OCI-LY7 (cell line): ENCODE measurements at regions not wholly inside any gene's neighbourhood (a gene's known extent, or its start where the extent isn't known, plus 50 kb on each side); places are given as distances from the start of the nearest gene placed in this dataset.

Source experiments
- BruUV-seq: library from RNA; stranded (reverse); fragments of 400-500 nt; replicated peaks from 2 replicates; lab custom pipeline; 2021; lab: Mats Ljungman, UMichigan
- CTCF ChIA-PET: fragments of 300-600 bp; sonication (Branson Sonifier 250); formaldehyde crosslinking; loops from one replicate; lab custom pipeline; 2022; ENCODE audit warnings: antibody characterized with exemption; ENCODE audit not compliant: unreplicated experiment; lab: Charles Lee
- POLR2A ChIA-PET: fragments of 300-600 bp; sonication (Branson Sonifier 250); formaldehyde crosslinking; loops from one replicate; lab custom pipeline; 2022; ENCODE audit warnings: antibody characterized with exemption; lab: Charles Lee
- DNase-seq: peaks from one replicate; pipeline ENCODE4 v3.0.0-alpha.2; 2015; ENCODE audit warnings: low spot score
- H2AFZ ChIP-seq: fragments of 200-600 bp; sonication (generic), shearing (Covaris generic); 2 replicates; pipeline ENCODE4 v1.6.1; 2014; ENCODE audit warnings: mild to moderate bottlenecking, antibody characterized with exemption, low read length, moderate library complexity
- H3K27ac ChIP-seq: fragments of 200-600 bp; sonication (generic); 2 replicates; pipeline ENCODE4 v1.5.1; 2014; ENCODE audit warnings: mixed run types, low read depth, mild to moderate bottlenecking, moderate library complexity, low read length, inconsistent platforms; ENCODE audit not compliant: poor library complexity, severe bottlenecking
- H3K36me3 ChIP-seq: fragments of 200-600 bp; sonication (generic); 2 replicates; pipeline ENCODE4 v1.6.1; 2014; ENCODE audit warnings: mild to moderate bottlenecking, antibody characterized with exemption, low read length, moderate library complexity, mixed read lengths; ENCODE audit not compliant: insufficient read depth
- H3K4me1 ChIP-seq: fragments of 200-600 bp; sonication (generic); 2 replicates; pipeline ENCODE4 v1.5.1; 2014; ENCODE audit warnings: mild to moderate bottlenecking, low read length; ENCODE audit not compliant: insufficient read depth, poor library complexity, severe bottlenecking
- H3K4me2 ChIP-seq: fragments of 200-600 bp; sonication (generic); 2 replicates; pipeline ENCODE4 v1.6.1; 2014; ENCODE audit warnings: mild to moderate bottlenecking, low read length
- H3K4me3 ChIP-seq: fragments of 200-600 bp; sonication (generic); 2 replicates; pipeline ENCODE4 v1.5.1; 2014; ENCODE audit warnings: mild to moderate bottlenecking, low read depth, low read length; ENCODE audit not compliant: poor library complexity, severe bottlenecking
- H3K79me2 ChIP-seq: fragments of 200-600 bp; sonication (generic); 2 replicates; pipeline ENCODE4 v1.6.1; 2016; ENCODE audit warnings: low read depth, mild to moderate bottlenecking, low read length, moderate library complexity, mixed read lengths; ENCODE audit not compliant: insufficient read depth
- H3K9me2 ChIP-seq: fragments of 200-600 bp; sonication (generic); 2 replicates; pipeline ENCODE4 v1.6.1; 2016; ENCODE audit warnings: mild to moderate bottlenecking, low read length, mixed read lengths; ENCODE audit not compliant: insufficient read depth
- H3K9me3 ChIP-seq: fragments of 200-600 bp; sonication (generic); 2 replicates; pipeline ENCODE4 v1.6.1; 2014; ENCODE audit warnings: mild to moderate bottlenecking, mixed run types, low read length, mixed read lengths
- H4K20me1 ChIP-seq: fragments of 200-600 bp; sonication (generic); 2 replicates; pipeline ENCODE4 v1.6.1; 2014; ENCODE audit warnings: mild to moderate bottlenecking, antibody characterized with exemption, low read length, moderate library complexity, mixed read lengths; ENCODE audit not compliant: insufficient read depth
- CTCF ChIP-seq: fragments of 200-600 bp; sonication (generic); conservative IDR thresholded peaks from 2 replicates; pipeline ENCODE4 v1.5.1; 2014; ENCODE audit warnings: mild to moderate bottlenecking, antibody characterized with exemption, low read length, moderate library complexity, mixed read lengths
- EZH2phosphoT487 ChIP-seq: fragments of 200-600 bp; sonication (generic); IDR thresholded peaks from 2 replicates; pipeline ENCODE4 v1.6.1; 2018; ENCODE audit warnings: low read depth, borderline replicate concordance, mild to moderate bottlenecking, mixed run types, antibody characterized with exemption, low read length, moderate library complexity, mixed read lengths
- intact Hi-C: fragments of 100-400 bp; cut with micrococcal nuclease; formaldehyde crosslinking; loops from one replicate; pipeline ENCODE4 v1.10.0; 2022; ENCODE audit not compliant: unreplicated experiment

GRCh38 chr15:50857763-50858162, 50.7 kb upstream of the AP4E1 start:
- CTCF ChIA-PET: no interaction called here
- no TSS peak for BruUV-seq
- H3K27ac ChIP-seq: no peak overlapping the region
- no peaks in the 10 kb centered on the region for H3K9me3 ChIP-seq
- no peaks in the 10 kb centered on the region for H3K36me3 ChIP-seq
- H3K4me3 ChIP-seq: no peak overlapping the region
- no peaks in the 10 kb centered on the region for H3K9me2 ChIP-seq
- no peaks in the 10 kb centered on the region for H3K79me2 ChIP-seq
- intact Hi-C loops: no loop called here
- no peak for DNase-seq
- no peak overlapping the region for H3K4me2 ChIP-seq
- no peak for TF ChIP-seq CTCF
- no peak for TF ChIP-seq EZH2phosphoT487
- H2AFZ ChIP-seq: no peak overlapping the region
- POLR2A ChIA-PET: interaction anchor here (0.8 to 0.9 kb wide), 2 partner anchors 9 to 10 kb away, joined by 3 read pairs; no protein-coding TSS in a partner anchor
- H4K20me1 ChIP-seq: no peaks in the 10 kb centered on the region
- peaks cover 14% of the 10 kb centered on the region for H3K4me1 ChIP-seq

DNA sequence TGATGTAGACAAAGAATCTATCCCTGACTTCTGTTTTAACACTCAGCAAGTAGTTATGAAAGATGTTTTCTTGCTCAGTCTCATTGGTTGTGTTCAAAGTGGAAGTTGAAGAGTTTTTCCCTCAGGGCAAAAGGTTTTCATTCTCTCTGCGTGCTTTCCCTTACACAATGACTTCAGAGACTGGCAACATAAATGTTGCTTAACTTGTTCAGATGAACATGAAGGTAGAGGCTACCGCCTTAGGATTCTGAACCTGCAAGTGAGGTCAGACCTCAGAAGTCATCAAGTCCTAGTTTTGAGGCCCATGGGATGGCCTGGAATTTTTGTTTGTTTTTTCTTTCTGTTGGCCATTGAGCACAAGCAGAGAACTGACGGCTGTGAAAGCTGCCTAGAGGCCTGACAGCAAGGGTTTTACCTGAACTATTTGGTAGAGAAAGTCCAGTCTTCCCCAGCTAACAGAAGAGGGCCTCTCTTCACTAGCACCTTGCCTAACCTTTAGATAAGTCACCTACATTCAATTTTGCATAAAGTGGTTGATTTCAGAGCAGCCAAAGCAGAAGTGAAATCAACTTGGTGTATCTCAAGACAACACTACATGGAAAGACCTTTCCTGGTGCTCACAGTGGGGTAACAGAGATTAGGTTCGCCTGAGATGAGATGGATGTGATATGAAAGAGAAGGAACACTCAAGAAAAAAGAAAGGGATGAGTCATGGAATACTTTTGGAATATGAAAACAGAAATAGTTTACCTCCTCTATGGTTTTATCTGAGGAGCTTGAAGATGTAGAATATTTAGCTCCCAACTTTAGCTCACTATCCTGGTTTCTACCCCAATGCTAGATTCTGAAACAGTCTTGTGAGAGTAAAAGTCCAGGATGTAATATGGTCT, 53.6 kb upstream of the AP4E1 start:
- no TSS peak for BruUV-seq
- H3K4me1 ChIP-seq: peaks cover 14% of the 10 kb centered on the region
- TF ChIP-seq CTCF (no peak), EZH2phosphoT487 (no peak)
- H3K9me2 ChIP-seq: no peaks in the 10 kb centered on the region; the same call in 1 of the 2 replicates
- DNase-seq: peak; percentile 65
- ChIA-PET CTCF (interaction anchor here (1.0 kb wide), 1 partner anchor 9 kb away, joined by 3 read pairs; no protein-coding TSS in a partner anchor), POLR2A (interaction anchor here (0.6 to 1.7 kb wide), 2 partner anchors 10 to 236 kb away, joined by 4 read pairs; no protein-coding TSS in a partner anchor)
- H3K4me2 ChIP-seq: peak overlapping the region; percentile 53
- intact Hi-C loops: no loop called here
- H3K4me3 ChIP-seq: no peak overlapping the region
- H3K79me2 ChIP-seq: no peaks in the 10 kb centered on the region
- H4K20me1 ChIP-seq: no peaks in the 10 kb centered on the region
- H3K36me3 ChIP-seq: no peaks in the 10 kb centered on the region
- no peak overlapping the region for H3K27ac ChIP-seq
- peak overlapping the region; percentile 66 for H2AFZ ChIP-seq
- no peaks in the 10 kb centered on the region for H3K9me3 ChIP-seq

- Histone ChIP-seq H3K9me2 (no peaks in the 10 kb centered on the region; the same call in 1 of the 2 replicates), H2AFZ (no peak overlapping the region), H4K20me1 (no peaks in the 10 kb centered on the region), H3K4me1 (peaks cover 7% of the 10 kb centered on the region), H3K4me2 (no peak overlapping the region), H3K4me3 (no peak overlapping the region), H3K27ac (no peak overlapping the region), H3K79me2 (no peaks in the 10 kb centered on the region), H3K36me3 (no peaks in the 10 kb centered on the region), H3K9me3 (no peaks in the 10 kb centered on the region)
- intact Hi-C loops: no loop called here
- POLR2A ChIA-PET: no interaction called here
- CTCF ChIA-PET: no interaction called here
- no peak for DNase-seq
- TF ChIP-seq CTCF: no peak
- TF ChIP-seq EZH2phosphoT487: no peak
- BruUV-seq: no TSS peak
These were observed 58.5 kb upstream of the AP4E1 start for GRCh38 chr15:50850003-50850402.
